ENCODE measurements at regions not wholly inside any gene's neighbourhood (a gene's known extent, or its start where the extent isn't known, plus 50 kb on each side); places are given as distances from the start of the nearest gene placed in this dataset.
"Not testable (repeated sequence)": the region's sequence is repeated elsewhere in the genome, so short reads cannot be mapped to it uniquely, and the experiment has no call there.

- DNase-seq (ENCODE audit: low read depth in 2 of 2) = no peak
These were observed 87.8 kb downstream of the HFE start for GRCh38 chr6:26175033-26175427.

- DNase-seq (ENCODE audit: low read depth in 2 of 2) = no peak
These were observed 88.4 kb downstream of the HFE start for GRCh38 chr6:26175428-26176181.

DNA sequence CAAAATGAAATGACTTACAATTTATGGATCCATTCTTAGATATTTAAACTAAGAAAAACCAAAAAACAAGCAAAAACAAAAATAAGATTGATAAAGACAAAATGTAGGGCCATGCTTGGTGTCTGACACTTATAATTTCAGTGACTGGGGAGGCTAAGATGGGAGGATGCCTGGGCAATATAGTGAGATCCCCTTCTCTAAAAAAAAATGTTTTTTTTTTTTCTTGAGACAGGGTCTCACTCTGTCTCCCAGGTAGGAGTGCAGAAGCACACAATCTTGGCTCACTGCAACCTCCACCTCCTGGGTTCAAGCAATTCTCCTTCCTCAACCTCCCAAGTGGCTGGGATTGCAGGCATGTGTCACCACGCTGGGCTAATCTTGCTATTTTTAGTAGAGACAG lies 92.4 kb downstream of the HFE start:
- DNase-seq (ENCODE audit: low read depth in 2 of 2) = no peak

GRCh38 chr6:26180346-26180745 lies 93.1 kb downstream of the HFE start:
- no peak for DNase-seq (ENCODE audit: low read depth in 2 of 2)

- DNase-seq (ENCODE audit: low read depth in 2 of 2) = no peak
These were observed 96.0 kb downstream of the HFE start for GRCh38 chr6:26183237-26183580.

- DNase-seq (ENCODE audit: low read depth in 2 of 2) = peak in 1 of 2 donors; percentile 45
These were observed 96.5 kb downstream of the HFE start for GRCh38 chr6:26183581-26184366.

GRCh38 chr6:26184367-26184891 lies 97.2 kb downstream of the HFE start:
- no peak for DNase-seq (ENCODE audit: low read depth in 2 of 2)

DNA sequence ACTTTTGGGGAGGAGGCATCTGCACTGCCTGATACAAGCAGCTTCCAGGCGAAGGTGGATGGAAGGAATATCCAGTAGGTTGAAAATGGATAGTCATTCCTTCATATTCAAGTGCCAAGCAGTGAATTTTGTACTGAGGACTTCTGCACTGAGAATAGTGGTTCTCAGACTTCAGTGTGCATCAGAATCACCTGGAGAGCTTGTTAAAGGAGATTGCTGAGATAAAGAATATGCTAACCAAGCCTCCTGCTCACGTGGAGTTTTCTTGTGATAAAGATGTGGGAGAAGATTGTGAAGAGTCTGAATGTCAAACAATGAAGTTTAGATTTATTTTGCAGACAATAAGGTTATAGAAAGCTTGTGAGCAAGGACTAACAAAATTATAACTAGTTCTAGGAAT lies 97.8 kb downstream of the HFE start:
- DNase-seq (ENCODE audit: low read depth in 2 of 2) = no peak

DNA sequence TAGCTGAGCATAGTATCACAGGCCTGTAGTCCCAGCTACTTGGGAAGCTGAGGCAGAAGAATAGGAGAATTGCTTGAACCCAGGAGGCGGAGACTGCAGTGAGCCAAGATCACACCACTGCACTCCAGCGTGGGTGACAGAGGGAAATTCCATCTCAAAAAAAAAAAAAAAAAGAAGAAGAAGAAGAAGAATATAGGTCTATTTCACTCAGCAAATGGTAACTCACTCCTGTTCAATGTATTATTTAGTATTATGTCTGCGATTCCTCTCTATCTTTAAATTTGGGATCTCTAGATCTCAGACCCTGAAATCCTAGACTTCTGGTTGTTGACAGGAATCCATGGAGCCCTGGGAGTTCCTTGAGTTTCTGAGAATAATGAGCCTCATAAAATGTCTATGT lies 98.6 kb downstream of the HFE start:
- no peak for DNase-seq (ENCODE audit: low read depth in 2 of 2)

GRCh38 chr6:26186652-26187051 lies 99.4 kb downstream of the HFE start:
- DNase-seq (ENCODE audit: low read depth in 2 of 2) = no peak

DNA sequence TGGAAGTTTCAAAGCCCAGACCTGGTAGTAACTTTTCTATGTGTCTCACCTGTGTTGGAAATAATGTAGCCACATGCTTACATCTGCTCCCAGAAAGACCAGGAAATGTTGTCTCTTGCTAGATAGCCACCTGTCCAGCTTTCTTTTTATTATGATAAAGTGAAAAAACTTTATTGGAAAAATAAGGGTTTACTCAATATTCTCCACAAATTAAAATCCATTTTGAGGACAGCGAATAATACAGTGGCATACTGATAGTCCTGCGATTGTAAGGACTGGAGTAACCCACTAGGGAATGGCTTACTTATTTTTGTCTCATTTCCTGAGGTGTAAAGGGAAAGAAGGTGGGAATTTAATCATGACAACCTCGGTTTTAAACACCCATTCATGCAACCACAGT lies 100.1 kb downstream of the HFE start:
- DNase-seq (ENCODE audit: low read depth in 2 of 2) = no peak

DNA sequence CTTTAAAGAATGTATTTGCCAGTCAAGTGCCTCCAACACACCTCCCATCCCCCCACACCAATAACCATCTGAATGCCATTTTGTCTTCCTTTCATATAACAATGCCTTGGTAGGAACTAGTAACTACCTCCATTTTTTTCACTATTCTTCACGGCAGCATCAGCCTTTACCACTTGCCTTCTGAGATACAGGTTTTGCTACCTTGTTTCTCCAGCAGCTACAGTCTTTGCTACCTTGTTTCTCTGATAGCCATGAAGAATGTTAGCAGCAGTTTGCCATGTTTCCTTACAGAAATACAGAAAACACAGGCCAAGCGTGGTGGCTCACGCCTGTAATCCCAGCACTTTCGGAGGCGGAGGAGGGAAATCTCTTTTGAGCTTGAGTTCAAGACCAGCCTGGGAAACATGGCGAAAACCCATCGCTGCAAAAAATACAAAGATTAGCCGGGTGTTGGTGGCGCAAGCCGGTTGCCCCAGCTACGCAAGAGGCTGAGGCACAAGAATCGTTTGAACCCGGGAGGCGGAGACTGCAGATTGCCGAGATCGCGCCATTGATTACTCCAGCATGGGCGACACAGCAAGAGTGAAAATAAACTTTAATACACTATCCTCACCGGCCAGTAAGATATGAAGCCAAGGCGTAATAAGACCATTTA lies 100.9 kb downstream of the HFE start:
- DNase-seq (ENCODE audit: low read depth in 2 of 2) = peak in 1 of 2 donors; percentile 48

DNA sequence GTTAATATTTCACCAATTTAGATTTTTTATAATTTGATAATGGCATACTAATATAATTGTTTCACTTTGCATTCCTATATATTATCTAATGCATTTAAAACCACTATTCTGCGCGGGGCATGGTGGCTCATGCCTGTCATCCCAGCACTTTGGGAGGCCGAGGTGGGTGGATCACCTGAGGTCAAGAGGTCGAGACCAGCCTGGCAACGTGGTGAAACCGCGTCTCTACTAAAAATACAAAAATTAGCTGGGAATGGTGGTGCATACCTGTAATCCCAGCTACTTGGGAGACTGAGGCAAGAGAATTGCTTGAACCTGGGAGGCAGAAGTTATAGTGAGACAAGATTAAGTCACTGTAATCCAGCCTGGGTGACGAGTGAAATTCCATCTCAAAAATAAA lies 104.3 kb downstream of the HFE start:
- DNase-seq (ENCODE audit: low read depth in 2 of 2) = not testable (repeated sequence)

DNA sequence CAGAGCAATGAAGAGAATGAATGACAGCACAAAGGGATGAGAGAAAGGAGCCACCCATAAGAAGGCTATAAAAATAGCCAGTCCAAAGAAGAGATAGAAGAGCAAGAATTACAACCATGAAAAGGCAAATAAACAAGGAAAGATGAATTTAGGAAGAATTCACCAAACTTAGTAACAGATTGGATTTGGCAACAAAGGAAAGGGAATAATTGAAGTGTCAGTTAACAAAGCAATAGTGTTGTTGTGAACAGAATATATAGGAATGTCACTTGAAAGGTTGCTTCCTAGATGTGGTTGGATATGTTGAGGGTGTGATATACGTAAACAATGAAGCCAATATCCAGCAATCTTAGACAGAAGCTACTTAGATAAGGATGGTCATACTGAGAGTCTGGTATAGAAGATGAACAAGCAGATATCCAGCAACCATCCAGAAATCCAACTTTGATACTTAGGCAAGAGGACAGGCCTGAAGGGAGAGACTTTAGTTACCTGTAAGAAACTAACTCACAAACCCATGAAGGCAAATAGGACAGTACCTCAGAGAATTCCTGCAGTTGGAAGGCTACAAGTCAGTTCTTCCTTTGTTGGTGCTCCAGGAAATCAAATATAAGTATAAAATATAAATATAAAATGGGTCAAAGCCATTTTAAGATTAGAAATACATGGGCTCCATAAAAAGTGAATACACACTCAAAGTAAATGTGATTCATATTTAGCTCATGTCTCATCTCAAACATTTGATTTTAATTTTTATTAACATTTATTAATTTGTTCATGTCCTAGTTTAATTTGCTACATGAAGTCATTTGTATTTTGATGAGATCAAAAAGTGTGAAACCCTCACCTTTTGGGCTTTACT lies 106.5 kb downstream of the HFE start:
- no peak for DNase-seq (ENCODE audit: low read depth in 2 of 2)

DNA sequence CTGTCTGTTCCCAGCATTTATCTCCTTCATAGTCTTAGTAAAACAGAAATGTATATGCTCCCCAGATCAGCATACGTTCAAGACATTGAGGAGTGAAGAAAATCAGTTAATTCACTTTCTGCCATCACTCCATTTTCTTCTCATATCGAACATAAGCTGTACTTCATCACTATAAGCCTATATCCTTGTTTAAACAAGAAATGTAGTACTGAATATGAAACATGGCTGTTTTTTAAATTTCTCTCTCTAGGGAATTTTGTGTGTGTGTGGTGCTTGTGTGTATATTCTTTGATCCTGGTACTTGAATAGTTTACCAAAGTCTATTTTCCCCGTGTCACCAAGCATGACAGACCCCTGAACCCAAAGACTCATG lies 107.1 kb downstream of the HFE start:
- no peak for DNase-seq (ENCODE audit: low read depth in 2 of 2)

GRCh38 chr6:26194816-26195375 lies 107.7 kb downstream of the HFE start:
- DNase-seq (ENCODE audit: low read depth in 2 of 2) = no peak

DNA sequence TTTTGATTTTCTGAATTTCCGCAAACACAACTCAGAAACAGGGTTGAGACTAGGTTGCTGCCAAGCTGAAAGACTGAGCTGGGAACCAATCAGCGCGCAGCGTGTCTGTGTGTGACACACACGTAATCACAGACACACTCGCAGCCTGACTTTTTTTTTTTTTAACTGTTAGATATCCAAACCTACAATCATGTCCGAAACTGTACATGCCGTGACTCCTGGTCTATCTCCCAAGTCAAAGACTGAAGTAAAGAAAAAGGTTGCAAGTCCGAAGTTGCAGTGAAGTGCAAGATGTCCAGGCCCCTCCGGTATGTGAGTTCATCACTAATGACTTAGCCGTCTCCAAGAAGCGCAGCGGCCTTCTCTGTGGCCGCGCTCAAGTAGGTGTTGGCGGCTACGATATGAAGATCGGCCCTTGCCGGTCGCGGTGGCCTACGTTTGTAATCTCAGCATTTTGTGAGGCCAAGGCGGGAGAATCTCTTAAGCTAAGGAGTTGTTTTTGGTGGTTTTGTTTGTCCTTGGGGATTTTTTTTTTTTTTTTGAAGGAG lies 108.2 kb downstream of the HFE start:
- peak; percentile 54 to 71 for DNase-seq (ENCODE audit: low read depth in 2 of 2)

- DNase-seq (ENCODE audit: low read depth in 2 of 2) = peak; percentile 43 to 54
These were observed 109.0 kb downstream of the HFE start for GRCh38 chr6:26195924-26196845.

GRCh38 chr6:26196846-26197635 lies 109.8 kb downstream of the HFE start:
- DNase-seq (ENCODE audit: low read depth in 2 of 2) = peak; percentile 46 to 68
